WERI-Rb-1 (cell line): ENCODE measurements at regions not wholly inside any gene's neighbourhood (a gene's known extent, or its start where the extent isn't known, plus 50 kb on each side); places are given as distances from the start of the nearest gene placed in this dataset.
"Not testable (repeated sequence)": the region's sequence is repeated elsewhere in the genome, so short reads cannot be mapped to it uniquely, and the experiment has no call there.

Experiments used
- DNase-seq: peaks from one replicate; pipeline ENCODE4 v3.0.0-alpha.2; 2020
- H3K27ac ChIP-seq: fragments of 250-450 bp; sonication (Bioruptor Pico); 2 replicates; pipeline ENCODE4 v1.5.1; 2020; ENCODE audit warnings: mild to moderate bottlenecking, moderate library complexity
- H3K27me3 ChIP-seq: fragments of 250-450 bp; sonication (Bioruptor Pico); 2 replicates; pipeline ENCODE4 v1.5.1; 2021; ENCODE audit warnings: mild to moderate bottlenecking, low read depth, moderate library complexity; ENCODE audit not compliant: insufficient read depth, severe bottlenecking
- H3K36me3 ChIP-seq: fragments of 250-450 bp; sonication (Bioruptor Pico); 2 replicates; pipeline ENCODE4 v1.5.1; 2020; ENCODE audit warnings: mild to moderate bottlenecking, moderate library complexity
- H3K4me3 ChIP-seq: 2 replicates; pipeline ENCODE4 v1.5.1; 2011; ENCODE audit warnings: low read depth, mild to moderate bottlenecking, control low read depth, low read length
- H3K9me3 ChIP-seq: fragments of 250-450 bp; sonication (Bioruptor Pico); 2 replicates; pipeline ENCODE4 v1.5.1; 2021; ENCODE audit warnings: mild to moderate bottlenecking, moderate library complexity; ENCODE audit not compliant: severe bottlenecking
- CTCF ChIP-seq: IDR thresholded peaks from 2 replicates; pipeline ENCODE4 v1.5.1; 2011; ENCODE audit warnings: low read depth, mild to moderate bottlenecking, control low read depth, inconsistent platforms, low read length

DNA sequence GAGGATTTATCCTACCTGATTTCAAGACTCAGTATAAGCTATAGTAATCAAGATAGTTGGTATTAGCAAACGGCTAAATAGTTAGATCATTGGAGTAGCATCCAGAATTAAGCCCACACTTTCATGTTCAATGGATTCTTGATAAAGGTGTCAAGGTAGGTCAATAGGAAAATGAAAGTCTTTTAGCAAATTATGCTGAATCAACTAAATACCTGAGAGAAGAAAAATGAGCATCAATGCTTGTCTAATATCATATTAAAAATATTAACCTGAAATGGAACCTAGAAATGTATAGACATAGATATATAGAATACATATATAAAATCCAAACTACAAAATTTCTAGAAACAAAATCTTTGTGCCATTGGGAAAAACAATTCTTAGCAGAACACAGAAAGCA, 685.6 kb downstream of the DTWD2 start:
- Histone ChIP-seq H3K9me3 (no peaks in the 10 kb centered on the region), H3K36me3 (no peaks in the 10 kb centered on the region), H3K4me3 (no peak overlapping the region), H3K27ac (no peak overlapping the region), H3K27me3 (no peaks in the 10 kb centered on the region)
- no peak for DNase-seq
- TF ChIP-seq CTCF: no peak

DNA sequence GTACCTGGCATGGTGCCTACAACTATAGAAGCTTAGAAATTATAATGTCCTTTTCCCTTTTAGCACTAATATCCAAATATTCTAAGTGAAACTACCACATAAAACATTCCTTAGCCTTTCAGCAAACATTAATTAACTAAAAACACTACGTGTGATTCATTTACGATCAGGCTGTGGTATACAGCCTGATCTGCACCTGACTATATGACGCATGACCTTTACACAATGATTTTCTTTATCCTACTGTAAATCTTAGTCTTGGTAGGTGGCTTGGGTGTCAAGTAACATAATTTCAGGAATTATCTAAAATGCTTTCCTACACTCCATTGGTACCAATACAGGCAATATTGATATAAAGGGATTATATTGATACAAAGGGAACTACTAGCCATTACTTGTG, 686.7 kb downstream of the DTWD2 start:
- Histone ChIP-seq H3K4me3 (no peak overlapping the region), H3K27ac (no peak overlapping the region), H3K27me3 (no peaks in the 10 kb centered on the region), H3K9me3 (no peaks in the 10 kb centered on the region), H3K36me3 (no peaks in the 10 kb centered on the region)
- no peak for DNase-seq
- TF ChIP-seq CTCF: no peak

DNA sequence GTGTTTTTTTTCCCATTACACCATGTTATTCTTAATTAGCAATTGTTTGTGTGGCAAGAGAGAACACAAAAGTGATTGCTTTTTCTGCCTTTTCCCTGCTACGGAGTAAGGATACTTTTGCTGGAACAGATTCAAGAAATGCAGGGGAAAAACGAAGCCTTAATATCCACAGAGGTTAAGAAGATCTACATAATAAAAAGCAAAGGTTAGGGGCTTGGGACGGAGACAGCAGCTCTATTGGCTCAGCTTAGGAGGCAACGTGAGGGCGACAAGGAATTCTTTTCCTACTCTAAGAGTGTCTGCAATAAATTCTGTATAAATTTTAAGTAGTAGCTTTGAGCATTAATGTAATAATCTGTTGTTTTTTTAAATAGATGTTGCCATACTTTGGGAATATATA, 693.3 kb downstream of the DTWD2 start:
- no peak for TF ChIP-seq CTCF
- Histone ChIP-seq H3K4me3 (no peak overlapping the region), H3K9me3 (peaks cover 3% of the 10 kb centered on the region), H3K27ac (no peak overlapping the region), H3K36me3 (no peaks in the 10 kb centered on the region), H3K27me3 (no peaks in the 10 kb centered on the region)
- DNase-seq: no peak

DNA sequence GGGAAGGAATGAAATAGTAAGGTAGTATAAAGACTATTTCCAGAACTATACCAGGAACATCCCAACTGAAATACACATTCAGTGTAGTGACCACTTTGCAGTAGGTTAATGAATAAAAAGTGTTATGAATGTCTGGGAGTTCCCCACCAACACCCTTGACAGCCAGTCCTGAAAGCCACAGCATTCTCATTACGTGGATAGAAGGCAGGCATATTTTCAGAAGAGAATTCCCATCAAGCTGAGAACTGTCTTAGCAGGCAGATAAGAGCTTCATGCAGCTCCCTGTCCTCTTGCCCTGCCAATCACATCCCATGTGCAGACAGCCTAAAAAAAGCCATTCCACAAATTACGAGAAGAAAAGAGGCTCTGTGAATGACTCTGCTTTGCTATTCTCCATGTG, 695.0 kb downstream of the DTWD2 start:
- no peak for TF ChIP-seq CTCF
- no peaks in the 10 kb centered on the region for H3K27me3 ChIP-seq
- no peaks in the 10 kb centered on the region for H3K36me3 ChIP-seq
- peaks cover 3% of the 10 kb centered on the region for H3K9me3 ChIP-seq
- H3K27ac ChIP-seq: no peak overlapping the region
- DNase-seq: no peak
- no peak overlapping the region for H3K4me3 ChIP-seq

- no peak for TF ChIP-seq CTCF
- no peak overlapping the region for H3K27ac ChIP-seq
- H3K36me3 ChIP-seq: no peaks in the 10 kb centered on the region
Observed at GRCh38 chr5:118290204-118290603, 698.1 kb downstream of the DTWD2 start.

DNA sequence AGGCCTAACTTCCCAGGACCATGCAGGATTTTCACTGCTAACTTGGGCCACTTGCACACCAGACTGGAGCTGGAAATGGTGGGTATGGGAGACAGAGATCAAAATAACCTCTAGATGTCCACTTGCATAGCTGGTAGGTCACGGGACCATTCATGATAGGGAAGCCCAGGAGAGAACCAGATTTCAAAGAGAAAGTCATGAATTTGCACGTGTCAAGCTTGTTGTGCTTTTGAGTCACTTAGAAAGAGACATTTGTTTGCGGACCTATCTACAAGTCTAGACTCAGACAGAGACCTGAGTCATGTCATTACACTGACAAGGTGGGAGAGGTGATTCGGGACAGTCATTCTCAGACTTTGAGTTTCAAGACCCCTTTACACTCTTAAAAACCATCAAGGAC, 704.1 kb downstream of the DTWD2 start:
- not testable (repeated sequence) for H3K36me3 ChIP-seq, H3K27ac ChIP-seq, DNase-seq, H3K9me3 ChIP-seq, H3K4me3 ChIP-seq, H3K27me3 ChIP-seq

More at GRCh38 chr5:118290204-118290603, 698.1 kb downstream of the DTWD2 start:
- Histone ChIP-seq H3K9me3 (peaks cover 3% of the 10 kb centered on the region), H3K4me3 (no peak overlapping the region), H3K27me3 (no peaks in the 10 kb centered on the region)
- DNase-seq: no peak

DNA sequence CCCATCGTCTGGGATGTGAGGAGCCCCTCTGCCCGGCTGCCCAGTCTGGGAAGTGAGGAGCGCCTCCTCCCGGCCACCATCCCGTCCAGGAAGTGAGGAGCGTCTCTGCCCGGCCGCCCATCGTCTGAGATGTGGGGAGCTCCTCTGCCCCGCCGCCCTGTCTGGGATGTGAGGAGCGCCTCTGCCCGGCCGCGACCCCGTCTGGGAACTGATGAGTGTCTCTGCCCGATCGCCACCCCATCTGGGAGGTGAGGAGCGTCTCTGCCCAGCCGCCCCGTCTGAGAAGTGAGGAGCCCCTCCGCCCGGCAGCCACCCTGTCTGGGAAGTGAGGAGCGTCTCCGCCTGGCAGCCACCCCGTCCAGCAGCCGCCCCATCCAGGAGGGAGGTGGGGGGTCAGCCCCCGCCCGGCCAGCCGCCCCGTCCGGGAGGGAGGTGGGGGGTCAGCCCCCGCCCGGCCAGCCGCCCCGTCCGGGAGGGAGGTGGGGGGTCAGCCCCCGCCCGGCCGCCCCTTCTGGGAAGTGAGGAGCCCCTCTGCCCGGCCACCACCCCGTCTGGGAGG, 705.8 kb downstream of the DTWD2 start:
- H3K36me3 ChIP-seq, H3K9me3 ChIP-seq, H3K4me3 ChIP-seq, DNase-seq, H3K27ac ChIP-seq, H3K27me3 ChIP-seq: not testable (repeated sequence)
